Ramos (cell line): ENCODE measurements at regions not wholly inside any gene's neighbourhood (a gene's known extent, or its start where the extent isn't known, plus 50 kb on each side); places are given as distances from the start of the nearest gene placed in this dataset.

Source experiments
- in situ Hi-C: fragments of 300-500 bp; cut with MboI; formaldehyde crosslinking; loops from one replicate; pipeline ENCODE4 v1.14.3; 2022; ENCODE audit warnings: low sequenced_read_pairs; ENCODE audit not compliant: unreplicated experiment

GRCh38 chr6:98724537-98724936 lies 109.8 kb upstream of the POU3F2 start:
- in situ Hi-C loops = no loop called here

GRCh38 chr6:98747273-98747672 lies 87.1 kb upstream of the POU3F2 start:
- in situ Hi-C loops = no loop called here

- in situ Hi-C loops = no loop called here
Observed at GRCh38 chr6:98747960-98748359, 86.4 kb upstream of the POU3F2 start.

- in situ Hi-C loops = no loop called here
Observed at GRCh38 chr6:98759459-98759858, 74.9 kb upstream of the POU3F2 start.

GRCh38 chr6:98764373-98764911 lies 69.9 kb upstream of the POU3F2 start:
- in situ Hi-C loops = no loop called here

GRCh38 chr6:98769546-98769945 lies 64.8 kb upstream of the POU3F2 start:
- in situ Hi-C loops = no loop called here

GRCh38 chr6:98775205-98775604 lies 59.2 kb upstream of the POU3F2 start:
- in situ Hi-C loops = no loop called here

GRCh38 chr6:98777762-98778161 lies 56.6 kb upstream of the POU3F2 start:
- in situ Hi-C loops = no loop called here

- in situ Hi-C loops = no loop called here
Observed at GRCh38 chr6:98779618-98780017, 54.8 kb upstream of the POU3F2 start.

GRCh38 chr6:98782772-98783171 lies 51.6 kb upstream of the POU3F2 start:
- in situ Hi-C loops = no loop called here

GRCh38 chr6:98783578-98783977 lies 50.8 kb upstream of the POU3F2 start:
- in situ Hi-C loops = no loop called here
